Central memory CD8-positive, alpha-beta T cell (primary cell): ENCODE measurements at regions not wholly inside any gene's neighbourhood (a gene's known extent, or its start where the extent isn't known, plus 50 kb on each side); places are given as distances from the start of the nearest gene placed in this dataset.

Experiments
- ATAC-seq: fragments of 150-1000 bp; cut with Tn5 transposase; replicated peaks from 2 replicates; pipeline ENCODE4 v1.10.0; 2022; ENCODE audit warnings: mild to moderate bottlenecking, moderate FRiP score, moderate number of reproducible peaks; ENCODE audit not compliant: poor library complexity, severe bottlenecking; ENCODE audit errors: extremely low read depth
- DNase-seq, 2 donors: peaks; one replicate each; pipeline ENCODE4 v3.0.0; 2021; ENCODE audit warnings: low spot score in 2 of 2
- H3K27ac Mint-ChIP-seq: one replicate; pipeline ENCODE4 v1.8.0; 2022; ENCODE audit warnings: low read depth, mild to moderate bottlenecking, moderate library complexity, mixed read lengths
- H3K27me3 Mint-ChIP-seq: one replicate; pipeline ENCODE4 v1.8.0; 2022; ENCODE audit warnings: mixed read lengths
- H3K36me3 Mint-ChIP-seq: one replicate; pipeline ENCODE4 v1.8.0; 2022; ENCODE audit warnings: mild to moderate bottlenecking, moderate library complexity, mixed read lengths; ENCODE audit not compliant: insufficient read depth
- H3K4me1 Mint-ChIP-seq: one replicate; pipeline ENCODE4 v1.8.0; 2022; ENCODE audit warnings: mixed read lengths
- H3K4me3 Mint-ChIP-seq: one replicate; pipeline ENCODE4 v1.8.0; 2022; ENCODE audit warnings: mild to moderate bottlenecking, moderate library complexity, mixed read lengths
- H3K9me3 Mint-ChIP-seq: one replicate; pipeline ENCODE4 v1.8.0; 2022; ENCODE audit warnings: mixed read lengths

DNA sequence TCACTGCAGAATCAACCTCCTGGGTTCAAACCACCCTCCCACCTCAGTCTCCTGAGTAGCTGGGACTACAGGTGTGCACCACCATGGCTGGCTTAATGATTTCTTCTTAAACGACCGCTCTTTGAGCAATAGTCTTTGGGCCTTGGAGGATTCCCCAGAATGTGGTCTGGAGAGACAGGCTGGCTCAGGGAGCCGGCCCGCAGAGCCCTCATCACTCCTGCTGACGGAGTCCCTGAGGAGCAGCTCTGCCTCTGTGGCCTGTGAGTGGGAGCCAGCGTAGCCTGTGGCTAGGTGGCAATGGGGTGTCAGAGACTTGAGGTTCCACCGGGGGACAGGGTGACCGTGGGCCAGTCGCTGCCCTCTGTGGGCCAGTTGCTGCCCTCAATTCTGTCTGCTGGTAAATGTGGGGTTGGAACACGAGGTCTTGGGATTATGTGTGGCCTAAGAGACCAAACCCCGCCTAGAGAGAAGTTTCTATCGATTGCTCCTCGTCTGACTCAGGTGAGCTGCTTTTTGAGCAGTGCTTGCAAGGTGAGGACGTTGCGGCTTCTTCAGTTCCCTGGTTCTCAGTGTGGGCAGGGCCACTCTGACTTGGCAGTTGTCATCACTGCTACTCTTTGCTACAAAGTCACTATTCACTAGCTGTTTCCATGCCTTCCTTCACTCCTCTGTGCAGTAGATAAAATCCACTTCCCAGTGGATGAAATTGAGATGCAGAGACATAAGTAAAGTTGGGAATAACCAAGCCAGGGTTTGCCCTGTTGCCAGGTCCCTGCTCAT lies 124.8 kb upstream of the NECTIN1 start:
- ATAC-seq (no peak), DNase-seq (no peak)
- H3K4me1 Mint-ChIP-seq, result no peaks in the 10 kb centered on the region
- H3K9me3 Mint-ChIP-seq, result no peaks in the 10 kb centered on the region
- peaks cover 57% of the 10 kb centered on the region for H3K27me3 Mint-ChIP-seq
- no peak overlapping the region for H3K27ac Mint-ChIP-seq
- H3K36me3 Mint-ChIP-seq, result peaks cover 2% of the 10 kb centered on the region
- no peak overlapping the region for H3K4me3 Mint-ChIP-seq

DNA sequence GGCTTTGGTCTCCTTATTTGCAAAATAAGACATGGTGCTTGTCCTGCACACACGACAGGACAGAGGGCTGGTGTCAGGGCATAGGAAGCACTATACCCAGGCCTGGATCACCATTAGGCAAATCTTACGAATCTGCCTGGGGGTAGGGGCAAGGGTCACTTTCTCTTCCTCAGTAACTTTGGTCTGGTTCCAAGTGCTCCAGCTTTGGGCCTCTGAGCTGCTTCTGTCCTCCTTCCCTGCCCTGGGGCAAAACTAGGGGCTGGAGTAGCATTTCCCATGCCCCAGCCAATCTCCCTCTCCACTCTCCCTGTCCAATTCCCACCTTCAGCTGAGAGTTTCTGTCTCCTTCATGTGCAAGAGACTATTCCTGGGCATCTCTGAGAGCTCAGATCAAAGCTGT lies 123.7 kb upstream of the NECTIN1 start:
- ATAC-seq, result no peak
- no peak overlapping the region for H3K27ac Mint-ChIP-seq
- H3K36me3 Mint-ChIP-seq, result peaks cover 2% of the 10 kb centered on the region

GRCh38 chr11:119850822-119851409 lies 121.9 kb upstream of the NECTIN1 start:
- Mint-ChIP-seq H3K4me1 (no peaks in the 10 kb centered on the region), H3K9me3 (no peaks in the 10 kb centered on the region), H3K27me3 (peaks cover 40% of the 10 kb centered on the region), H3K36me3 (peaks cover 2% of the 10 kb centered on the region), H3K4me3 (no peak overlapping the region), H3K27ac (no peak overlapping the region)
- DNase-seq (no peak), ATAC-seq (no peak)

More for the DNA sequence above, 123.7 kb upstream of the NECTIN1 start:
- H3K27me3 Mint-ChIP-seq, result peaks cover 47% of the 10 kb centered on the region
- H3K9me3 Mint-ChIP-seq, result no peaks in the 10 kb centered on the region
- H3K4me3 Mint-ChIP-seq, result no peak overlapping the region
- no peaks in the 10 kb centered on the region for H3K4me1 Mint-ChIP-seq
- DNase-seq, result no peak

- Mint-ChIP-seq H3K9me3 (no peaks in the 10 kb centered on the region), H3K4me1 (no peaks in the 10 kb centered on the region), H3K27me3 (peaks cover 39% of the 10 kb centered on the region), H3K27ac (no peak overlapping the region), H3K36me3 (peaks cover 2% of the 10 kb centered on the region), H3K4me3 (no peak overlapping the region)
- no peak for ATAC-seq
- DNase-seq, result no peak
Measured at GRCh38 chr11:119849872-119850271, 120.9 kb upstream of the NECTIN1 start.

- no peaks in the 10 kb centered on the region for H3K9me3 Mint-ChIP-seq
- H3K4me1 Mint-ChIP-seq, result no peaks in the 10 kb centered on the region
- ATAC-seq (no peak), DNase-seq (no peak)
- H3K27me3 Mint-ChIP-seq, result peaks cover 39% of the 10 kb centered on the region
- H3K27ac Mint-ChIP-seq, result no peak overlapping the region
- H3K4me3 Mint-ChIP-seq, result no peak overlapping the region
- no peaks in the 10 kb centered on the region for H3K36me3 Mint-ChIP-seq
Measured at GRCh38 chr11:119847853-119848252, 118.9 kb upstream of the NECTIN1 start.

DNA sequence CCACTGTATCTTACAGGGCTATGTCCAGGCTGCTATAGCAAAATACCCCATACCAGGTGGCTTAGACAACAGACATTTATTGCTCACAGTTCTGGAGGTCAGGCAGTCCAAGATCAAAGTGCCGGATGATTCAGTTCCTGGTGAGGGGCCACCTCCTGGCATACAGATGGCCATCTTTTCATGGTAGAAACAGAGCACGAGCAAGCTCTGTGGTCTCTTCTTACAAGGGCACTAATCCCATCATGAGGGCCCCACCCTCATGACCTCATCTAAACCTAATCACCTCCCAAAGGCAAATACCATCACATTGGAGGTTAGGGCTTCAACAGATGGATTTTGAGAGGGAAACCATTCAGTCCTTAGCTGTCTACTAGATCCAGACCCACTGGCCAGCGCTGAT lies 117.4 kb upstream of the NECTIN1 start:
- no peaks in the 10 kb centered on the region for H3K36me3 Mint-ChIP-seq
- no peak overlapping the region for H3K27ac Mint-ChIP-seq
- H3K4me3 Mint-ChIP-seq, result no peak overlapping the region
- ATAC-seq (no peak), DNase-seq (no peak)
- H3K27me3 Mint-ChIP-seq, result peaks cover 35% of the 10 kb centered on the region
- no peaks in the 10 kb centered on the region for H3K4me1 Mint-ChIP-seq
- H3K9me3 Mint-ChIP-seq, result no peaks in the 10 kb centered on the region

DNA sequence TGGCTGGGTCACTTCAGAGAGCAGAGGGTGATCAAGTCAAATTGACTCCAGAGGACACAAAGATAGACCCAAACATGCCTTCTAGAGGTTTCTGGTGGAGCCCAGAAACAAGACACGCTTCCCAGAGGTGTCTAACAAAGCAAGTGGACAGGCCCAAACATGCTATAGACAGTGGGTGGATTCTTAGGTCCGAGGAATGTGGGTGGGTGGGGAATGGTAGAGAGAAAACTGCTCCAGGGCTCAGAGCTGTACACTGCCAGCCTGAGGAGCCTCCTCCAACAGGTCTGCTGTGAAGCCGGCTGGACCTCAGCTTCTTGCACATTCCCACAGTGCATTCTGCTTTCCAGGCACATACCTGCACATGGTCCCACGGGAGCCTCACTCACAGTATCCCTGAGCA lies 116.8 kb upstream of the NECTIN1 start:
- DNase-seq, result no peak
- peaks cover 29% of the 10 kb centered on the region for H3K27me3 Mint-ChIP-seq
- no peaks in the 10 kb centered on the region for H3K36me3 Mint-ChIP-seq
- H3K27ac Mint-ChIP-seq, result no peak overlapping the region
- H3K4me3 Mint-ChIP-seq, result no peak overlapping the region
- H3K4me1 Mint-ChIP-seq, result no peaks in the 10 kb centered on the region
- no peak for ATAC-seq
- H3K9me3 Mint-ChIP-seq, result no peaks in the 10 kb centered on the region

DNA sequence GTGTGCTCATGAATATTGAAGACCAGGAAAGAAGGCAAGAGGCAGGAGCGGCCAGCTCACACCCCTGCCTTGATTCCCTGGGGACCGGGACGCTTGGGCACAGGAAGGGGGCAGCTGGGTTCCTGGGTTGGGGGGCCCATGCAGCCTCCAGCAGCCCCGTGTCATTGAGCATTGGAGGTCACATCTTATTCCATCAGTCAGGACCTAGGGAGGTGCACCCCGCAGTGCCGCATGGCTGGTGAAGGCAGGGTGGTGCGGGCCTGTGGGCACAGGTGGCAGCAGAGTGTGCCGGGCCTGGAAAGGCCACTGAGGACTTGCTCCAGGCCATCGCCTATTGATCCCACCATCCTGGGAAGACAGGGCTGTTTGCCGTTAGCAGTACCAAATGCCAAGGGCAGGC lies 116.3 kb upstream of the NECTIN1 start:
- H3K36me3 Mint-ChIP-seq, result no peaks in the 10 kb centered on the region
- no peak for ATAC-seq

DNA sequence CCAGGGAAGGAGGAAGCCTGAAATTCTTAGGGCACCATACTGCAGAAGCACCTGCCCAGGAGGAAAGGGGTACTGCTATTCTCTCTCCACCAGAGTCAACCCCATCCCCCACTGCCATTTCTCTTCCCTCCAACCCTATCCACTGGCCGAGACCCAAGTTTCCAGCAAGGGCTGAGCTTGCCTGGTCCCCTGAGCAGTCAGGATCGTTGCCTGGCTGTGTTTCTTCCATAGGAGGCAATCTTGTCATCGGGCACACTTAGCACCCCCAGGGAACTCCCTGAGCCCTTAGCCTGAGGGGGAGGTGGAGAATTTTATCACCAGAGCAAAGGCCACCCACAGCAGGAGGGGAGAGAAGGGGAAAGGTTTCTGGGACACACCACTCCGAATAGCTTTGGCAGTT lies 115.8 kb upstream of the NECTIN1 start:
- DNase-seq (no peak), ATAC-seq (no peak)
- Mint-ChIP-seq H3K4me3 (no peak overlapping the region), H3K4me1 (no peaks in the 10 kb centered on the region), H3K9me3 (no peaks in the 10 kb centered on the region), H3K27me3 (peaks cover 31% of the 10 kb centered on the region), H3K27ac (no peak overlapping the region), H3K36me3 (no peaks in the 10 kb centered on the region)

More for the DNA sequence above, 116.3 kb upstream of the NECTIN1 start:
- no peak overlapping the region for H3K27ac Mint-ChIP-seq
- H3K4me1 Mint-ChIP-seq, result no peaks in the 10 kb centered on the region
- H3K9me3 Mint-ChIP-seq, result no peaks in the 10 kb centered on the region
- DNase-seq, result no peak
- H3K4me3 Mint-ChIP-seq, result no peak overlapping the region
- peaks cover 28% of the 10 kb centered on the region for H3K27me3 Mint-ChIP-seq

DNA sequence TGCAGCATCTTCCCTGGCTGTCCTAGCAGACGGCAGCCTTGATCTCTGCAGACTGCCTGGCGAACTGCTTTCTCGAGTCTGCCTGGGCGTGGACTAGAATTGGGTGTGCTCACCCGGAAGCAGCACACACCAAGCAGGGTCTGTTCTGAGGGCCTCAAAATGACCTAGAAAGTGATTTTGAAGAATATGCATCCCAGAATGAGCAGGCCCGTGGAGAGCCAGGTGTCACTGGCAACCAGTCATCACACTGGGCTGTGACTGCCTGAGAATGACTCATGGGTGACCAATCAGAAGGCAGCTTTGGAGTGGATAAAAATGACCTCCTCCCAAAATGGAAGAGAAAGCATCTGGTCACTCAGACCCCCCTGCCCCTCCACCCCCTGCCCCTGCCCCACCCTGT lies 114.9 kb upstream of the NECTIN1 start:
- no peaks in the 10 kb centered on the region for H3K4me1 Mint-ChIP-seq
- H3K27ac Mint-ChIP-seq, result no peak overlapping the region
- peaks cover 40% of the 10 kb centered on the region for H3K27me3 Mint-ChIP-seq
- H3K9me3 Mint-ChIP-seq, result no peaks in the 10 kb centered on the region
- ATAC-seq (no peak), DNase-seq (no peak)
- no peak overlapping the region for H3K4me3 Mint-ChIP-seq
- no peaks in the 10 kb centered on the region for H3K36me3 Mint-ChIP-seq

DNA sequence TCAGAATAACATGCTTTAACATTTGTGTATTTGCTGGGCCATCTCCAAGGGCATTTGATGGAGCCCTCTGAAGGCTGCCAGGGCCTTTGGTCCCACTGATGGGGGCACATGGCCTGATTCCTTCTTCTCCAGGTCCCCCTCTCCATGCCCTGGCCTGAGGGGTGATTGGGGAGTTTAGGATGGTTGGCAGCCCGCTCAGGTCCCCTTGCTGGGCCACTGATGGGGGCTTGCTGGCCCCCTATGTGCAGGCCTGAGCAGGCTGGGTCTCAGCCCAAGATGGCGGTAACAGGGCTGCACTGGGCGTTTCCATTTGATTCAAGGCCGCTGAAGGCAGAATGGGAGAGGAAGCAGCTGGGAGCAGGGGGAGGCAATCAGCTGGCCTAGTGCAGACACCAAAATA lies 113.7 kb upstream of the NECTIN1 start:
- no peak for ATAC-seq
- Mint-ChIP-seq H3K9me3 (no peaks in the 10 kb centered on the region), H3K27me3 (peaks cover 51% of the 10 kb centered on the region), H3K36me3 (no peaks in the 10 kb centered on the region), H3K4me3 (no peak overlapping the region), H3K27ac (no peak overlapping the region), H3K4me1 (no peaks in the 10 kb centered on the region)
- no peak for DNase-seq

- H3K27me3 Mint-ChIP-seq, result peaks cover 79% of the 10 kb centered on the region
- ATAC-seq (no peak), DNase-seq (no peak)
- no peak overlapping the region for H3K4me3 Mint-ChIP-seq
- no peaks in the 10 kb centered on the region for H3K4me1 Mint-ChIP-seq
- H3K36me3 Mint-ChIP-seq, result no peaks in the 10 kb centered on the region
- no peak overlapping the region for H3K27ac Mint-ChIP-seq
- H3K9me3 Mint-ChIP-seq, result no peaks in the 10 kb centered on the region
Measured at GRCh38 chr11:119839476-119840133, 110.6 kb upstream of the NECTIN1 start.

DNA sequence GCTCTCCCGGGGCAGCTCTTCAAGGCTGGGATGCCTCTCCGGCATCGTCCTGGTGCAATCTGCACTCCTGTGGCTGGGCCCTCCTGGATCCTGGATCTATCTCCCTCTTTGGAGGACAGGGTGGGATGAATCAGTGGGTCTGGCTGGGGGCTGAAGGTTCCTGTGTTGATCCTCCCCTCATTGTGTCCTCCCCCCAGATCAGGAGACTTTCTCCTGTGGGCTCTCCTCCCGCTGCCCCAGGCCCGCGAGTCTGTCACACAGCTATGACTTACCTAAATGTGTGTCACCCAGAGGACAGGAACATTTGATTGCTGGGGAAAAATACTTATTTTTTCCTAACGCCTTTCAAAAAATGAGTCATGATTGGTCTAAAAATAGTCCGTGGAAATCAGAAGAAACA lies 106.8 kb upstream of the NECTIN1 start:
- Mint-ChIP-seq H3K27me3 (peaks cover 98% of the 10 kb centered on the region), H3K36me3 (peaks cover 2% of the 10 kb centered on the region), H3K27ac (no peak overlapping the region), H3K4me1 (no peaks in the 10 kb centered on the region), H3K9me3 (no peaks in the 10 kb centered on the region), H3K4me3 (no peak overlapping the region)
- DNase-seq (no peak), ATAC-seq (no peak)
